ENCODE measurements at regions not wholly inside any gene's neighbourhood (a gene's known extent, or its start where the extent isn't known, plus 50 kb on each side); places are given as distances from the start of the nearest gene placed in this dataset.
"Not testable (repeated sequence)": the region's sequence is repeated elsewhere in the genome, so short reads cannot be mapped to it uniquely, and the experiment has no call there.

DNA sequence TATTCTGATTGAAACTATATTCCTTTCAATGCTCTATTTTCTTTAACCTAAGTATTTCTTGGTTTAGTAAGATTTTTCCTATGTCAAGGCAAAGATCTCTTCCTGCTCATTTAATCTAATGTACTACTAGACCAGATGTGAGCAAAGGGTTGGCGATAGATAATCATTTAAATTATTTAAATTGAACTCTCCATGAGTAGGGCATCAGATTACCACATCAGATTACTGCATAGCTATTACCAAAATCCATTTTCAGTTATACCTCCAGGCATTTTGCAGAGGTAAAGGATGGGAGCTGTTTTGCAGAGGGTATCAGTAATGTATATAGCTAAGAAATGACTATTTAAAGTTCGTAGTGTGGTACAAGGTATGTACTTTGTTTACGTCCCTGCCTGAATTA lies 607.9 kb downstream of the PTPRC start:
- ATAC-seq (replicated peaks in 1 of 4) (no peak), DNase-seq (no peak)
- H3K27ac ChIP-seq (ENCODE audit: low read length) = no peak overlapping the region
- no peaks in the 10 kb centered on the region for H3K36me3 Mint-ChIP-seq
- no CpG with 5 or more reads among the region's 3 CpGs for WGBS (ENCODE audit: insufficient coverage)
- no peaks in the 10 kb centered on the region for H3K9me3 ChIP-seq
- H3K4me3 Mint-ChIP-seq = no peak overlapping the region
- no peak overlapping the region for H3K27ac Mint-ChIP-seq
- H3K36me3 ChIP-seq (ENCODE audit: control insufficient read depth in 2 of 2, extremely low read depth in 1 of 2, insufficient read depth in 1 of 2, low read length in 1 of 2) = no peaks in the 10 kb centered on the region
- H3K4me3 ChIP-seq (ENCODE audit: control insufficient read depth in 1 of 2, extremely low read depth in 1 of 2, low read length in 1 of 2) = no peak overlapping the region
- H3K27me3 Mint-ChIP-seq = peaks cover 0 to 15% of the 10 kb centered on the region in 2 donors
- H3K4me1 ChIP-seq (ENCODE audit: control insufficient read depth in 1 of 2, extremely low read depth in 1 of 2, insufficient read depth in 2 of 2, low read length in 2 of 2) = peaks cover 0 to 5% of the 10 kb centered on the region in 2 experiments
- H3K9me3 Mint-ChIP-seq = no peaks in the 10 kb centered on the region
- ChIA-PET CTCF (interaction anchor here (0.8 to 1.4 kb wide), 2 partner anchors 58 to 134 kb away, joined by 3 to 4 read pairs; no protein-coding TSS in a partner anchor), POLR2A (interaction anchor here in 1 of 2 donors (0.5 kb wide), 1 partner anchor 22 kb away, joined by 3 read pairs; no protein-coding TSS in a partner anchor)
- peaks cover 0 to 4% (median 0%) of the 10 kb centered on the region in 3 donors for H3K4me1 Mint-ChIP-seq
- peaks cover 0 to 5% of the 10 kb centered on the region in 2 experiments for H3K27me3 ChIP-seq (replicated peaks in 1 of 2; ENCODE audit: control insufficient read depth in 2 of 2, extremely low read depth in 1 of 2, insufficient read depth in 2 of 2, low read length in 1 of 2)

DNA sequence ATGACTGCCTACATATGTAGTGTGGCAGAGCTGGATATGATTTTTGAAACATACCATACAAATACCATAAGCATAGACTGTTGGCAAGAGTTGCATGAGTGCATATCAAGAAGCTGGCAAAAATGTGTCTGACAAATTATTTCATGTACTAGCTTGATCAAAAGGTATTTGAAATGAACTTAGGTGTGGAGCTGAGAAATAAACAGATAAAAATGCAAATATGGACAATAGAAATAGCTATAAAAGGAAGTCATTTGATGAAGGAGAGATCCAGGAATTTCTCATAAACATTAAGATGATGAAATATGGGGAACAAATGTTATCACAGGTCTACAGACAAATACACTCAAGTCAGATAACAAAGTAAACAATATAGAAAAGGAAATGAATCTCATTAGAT lies 609.1 kb downstream of the PTPRC start:
- ATAC-seq (replicated peaks in 1 of 4) (no peak), DNase-seq (no peak)
- no peaks in the 10 kb centered on the region for H3K36me3 ChIP-seq (ENCODE audit: control insufficient read depth in 2 of 2, extremely low read depth in 1 of 2, insufficient read depth in 1 of 2, low read length in 1 of 2)
- Mint-ChIP-seq H3K4me3 (no peak overlapping the region), H3K9me3 (no peaks in the 10 kb centered on the region), H3K36me3 (no peaks in the 10 kb centered on the region), H3K27ac (no peak overlapping the region), H3K27me3 (peaks cover 0 to 13% of the 10 kb centered on the region in 2 donors), H3K4me1 (no peaks in the 10 kb centered on the region)
- ChIA-PET CTCF (interaction anchor here in 1 of 2 donors (0.6 kb wide), 1 partner anchor 201 kb away, joined by 4 read pairs; no protein-coding TSS in a partner anchor), POLR2A (interaction anchor here in 1 of 2 donors (0.6 kb wide), 1 partner anchor 280 kb away, joined by 3 read pairs; no protein-coding TSS in a partner anchor)
- H3K27me3 ChIP-seq (replicated peaks in 1 of 2; ENCODE audit: control insufficient read depth in 2 of 2, extremely low read depth in 1 of 2, insufficient read depth in 2 of 2, low read length in 1 of 2) = peaks cover 0 to 5% of the 10 kb centered on the region in 2 experiments
- H3K4me3 ChIP-seq (ENCODE audit: control insufficient read depth in 1 of 2, extremely low read depth in 1 of 2, low read length in 1 of 2) = no peak overlapping the region
- peaks cover 0 to 5% of the 10 kb centered on the region in 2 experiments for H3K4me1 ChIP-seq (ENCODE audit: control insufficient read depth in 1 of 2, extremely low read depth in 1 of 2, insufficient read depth in 2 of 2, low read length in 2 of 2)
- no peaks in the 10 kb centered on the region for H3K9me3 ChIP-seq
- H3K27ac ChIP-seq (ENCODE audit: low read length) = no peak overlapping the region

DNA sequence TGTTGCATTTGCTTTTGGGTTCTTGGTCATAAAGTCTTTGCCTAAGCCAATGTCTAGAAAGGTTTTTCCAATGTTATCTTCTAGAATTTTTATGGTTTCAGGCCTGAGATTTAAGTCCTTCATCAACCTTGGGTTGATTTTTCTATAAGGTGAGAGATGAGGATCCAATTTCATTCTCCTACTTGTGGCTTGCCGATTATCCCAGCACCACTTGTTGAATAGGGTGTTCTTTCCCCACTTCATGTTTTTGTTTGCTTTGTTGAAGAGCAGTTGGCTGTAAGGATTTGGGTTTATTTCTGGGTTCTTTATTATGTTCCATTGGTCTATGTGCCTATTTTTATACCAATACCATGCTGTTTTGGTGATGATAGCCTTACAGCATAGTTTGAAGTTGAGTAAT lies 615.2 kb downstream of the PTPRC start:
- DNase-seq; H3K27ac ChIP-seq (ENCODE audit: low read length); POLR2A ChIA-PET; H3K27me3 ChIP-seq (replicated peaks in 1 of 2; ENCODE audit: control insufficient read depth in 2 of 2, extremely low read depth in 1 of 2, insufficient read depth in 2 of 2, low read length in 1 of 2); H3K36me3 Mint-ChIP-seq; CTCF ChIA-PET; H3K9me3 ChIP-seq; ATAC-seq (replicated peaks in 1 of 4); H3K4me1 ChIP-seq (ENCODE audit: control insufficient read depth in 1 of 2, extremely low read depth in 1 of 2, insufficient read depth in 2 of 2, low read length in 2 of 2); H3K27ac Mint-ChIP-seq; H3K4me3 Mint-ChIP-seq; H3K4me3 ChIP-seq (ENCODE audit: control insufficient read depth in 1 of 2, extremely low read depth in 1 of 2, low read length in 1 of 2); H3K27me3 Mint-ChIP-seq; H3K4me1 Mint-ChIP-seq; H3K36me3 ChIP-seq (ENCODE audit: control insufficient read depth in 2 of 2, extremely low read depth in 1 of 2, insufficient read depth in 1 of 2, low read length in 1 of 2): not testable (repeated sequence)
- WGBS (ENCODE audit: insufficient coverage) = no CpG with 5 or more reads among the region's 1 CpG
- H3K9me3 Mint-ChIP-seq = peaks cover 5 to 27% (median 13%) of the 10 kb centered on the region in 3 donors

DNA sequence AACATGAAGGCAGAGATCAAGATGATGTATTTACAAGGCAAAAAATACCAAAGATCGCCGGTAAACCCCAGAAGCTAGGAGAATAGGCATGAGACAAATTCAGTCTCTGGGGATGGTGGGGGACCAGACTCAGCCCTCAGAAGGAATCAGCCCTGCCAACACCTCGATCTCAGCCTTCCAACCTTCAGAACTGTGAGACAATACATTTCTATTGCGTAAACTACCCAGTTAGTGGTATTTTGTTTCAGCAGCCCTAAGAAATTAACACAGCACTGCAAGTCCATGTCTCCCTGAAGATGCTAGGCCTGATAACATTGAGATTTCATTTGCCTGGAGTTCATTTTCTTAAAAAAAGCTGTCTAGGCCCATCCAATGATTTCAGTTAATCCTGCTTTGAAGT lies 622.5 kb downstream of the PTPRC start:
- no peaks in the 10 kb centered on the region for H3K36me3 Mint-ChIP-seq
- Histone ChIP-seq H3K27me3 (replicated peaks in 1 of 2; ENCODE audit: control insufficient read depth in 2 of 2, extremely low read depth in 1 of 2, insufficient read depth in 2 of 2, low read length in 1 of 2) (no peaks in the 10 kb centered on the region), H3K4me3 (ENCODE audit: control insufficient read depth in 1 of 2, extremely low read depth in 1 of 2, low read length in 1 of 2) (no peak overlapping the region), H3K4me1 (ENCODE audit: control insufficient read depth in 1 of 2, extremely low read depth in 1 of 2, insufficient read depth in 2 of 2, low read length in 2 of 2) (no peaks in the 10 kb centered on the region), H3K36me3 (ENCODE audit: control insufficient read depth in 2 of 2, extremely low read depth in 1 of 2, insufficient read depth in 1 of 2, low read length in 1 of 2) (no peaks in the 10 kb centered on the region), H3K27ac (ENCODE audit: low read length) (no peak overlapping the region), H3K9me3 (no peaks in the 10 kb centered on the region)
- H3K4me1 Mint-ChIP-seq = no peaks in the 10 kb centered on the region
- DNase-seq (no peak), ATAC-seq (replicated peaks in 1 of 4) (no peak)
- ChIA-PET POLR2A (no interaction called here), CTCF (no interaction called here)
- H3K27ac Mint-ChIP-seq = no peak overlapping the region
- H3K27me3 Mint-ChIP-seq = peaks cover 2 to 3% of the 10 kb centered on the region in 2 donors
- peaks cover 0 to 14% (median 8%) of the 10 kb centered on the region in 3 donors for H3K9me3 Mint-ChIP-seq
- 92% methylated on average over 4 of the region's 4 CpGs for WGBS (ENCODE audit: insufficient coverage)
- H3K4me3 Mint-ChIP-seq = no peak overlapping the region

DNA sequence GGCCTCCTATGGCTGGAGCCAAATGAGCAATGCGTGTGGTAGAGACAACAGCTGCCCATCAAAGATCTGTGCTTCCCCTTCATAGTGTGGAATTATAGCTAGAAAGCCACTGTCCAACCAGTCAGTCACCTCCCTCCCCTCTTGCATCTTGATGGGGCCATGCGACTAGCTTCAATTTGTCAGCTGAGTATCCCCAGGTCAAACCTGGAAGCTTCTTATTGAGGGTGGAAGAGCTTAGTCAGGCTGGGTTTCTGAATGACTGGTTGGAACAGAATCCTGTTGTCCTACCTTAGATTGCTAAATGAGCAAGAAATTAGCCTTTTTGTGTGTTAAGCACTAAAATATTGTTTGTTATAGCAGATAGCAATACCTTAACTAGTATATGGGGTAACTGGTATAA lies 625.4 kb downstream of the PTPRC start:
- WGBS (ENCODE audit: insufficient coverage) = 83% methylated on average over 1 of the region's 2 CpGs
- Mint-ChIP-seq H3K27me3 (peaks cover 0 to 1% of the 10 kb centered on the region in 2 donors), H3K36me3 (no peaks in the 10 kb centered on the region), H3K27ac (no peak overlapping the region), H3K4me3 (no peak overlapping the region), H3K9me3 (no peaks in the 10 kb centered on the region), H3K4me1 (no peaks in the 10 kb centered on the region)
- H3K27ac ChIP-seq (ENCODE audit: low read length) = no peak overlapping the region
- no peak overlapping the region for H3K4me3 ChIP-seq (ENCODE audit: control insufficient read depth in 1 of 2, extremely low read depth in 1 of 2, low read length in 1 of 2)
- DNase-seq (no peak), ATAC-seq (replicated peaks in 1 of 4) (no peak)
- no peaks in the 10 kb centered on the region for H3K27me3 ChIP-seq (replicated peaks in 1 of 2; ENCODE audit: control insufficient read depth in 2 of 2, extremely low read depth in 1 of 2, insufficient read depth in 2 of 2, low read length in 1 of 2)
- no peaks in the 10 kb centered on the region for H3K36me3 ChIP-seq (ENCODE audit: control insufficient read depth in 2 of 2, extremely low read depth in 1 of 2, insufficient read depth in 1 of 2, low read length in 1 of 2)
- ChIA-PET POLR2A (no interaction called here), CTCF (interaction anchor here in 1 of 2 donors (0.6 kb wide), 1 partner anchor 23 kb away, joined by 3 read pairs; no protein-coding TSS in a partner anchor)
- no peaks in the 10 kb centered on the region for H3K9me3 ChIP-seq
- H3K4me1 ChIP-seq (ENCODE audit: control insufficient read depth in 1 of 2, extremely low read depth in 1 of 2, insufficient read depth in 2 of 2, low read length in 2 of 2) = no peaks in the 10 kb centered on the region

DNA sequence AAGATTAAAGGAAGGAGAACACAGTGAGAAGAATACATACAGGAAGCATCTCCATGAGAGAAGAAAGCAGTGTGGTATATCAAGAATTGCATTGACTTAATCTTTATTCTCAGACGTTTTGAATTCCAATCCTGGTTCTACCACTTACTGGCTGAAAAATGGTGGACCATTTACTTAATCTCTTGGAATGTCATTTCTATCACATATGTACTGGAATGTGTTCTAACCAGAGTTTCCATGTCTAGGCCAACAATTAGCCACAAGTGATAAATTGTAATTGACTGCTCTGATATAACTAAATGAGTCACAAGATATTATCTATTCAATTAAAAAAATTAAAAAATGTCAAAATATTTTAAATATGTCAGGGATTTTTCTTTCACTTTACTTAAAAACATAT lies 626.1 kb downstream of the PTPRC start:
- no peak overlapping the region for H3K27ac ChIP-seq (ENCODE audit: low read length)
- Mint-ChIP-seq H3K27ac (no peak overlapping the region), H3K4me3 (no peak overlapping the region), H3K27me3 (no peaks in the 10 kb centered on the region), H3K4me1 (no peaks in the 10 kb centered on the region), H3K9me3 (no peaks in the 10 kb centered on the region), H3K36me3 (no peaks in the 10 kb centered on the region)
- no peaks in the 10 kb centered on the region for H3K27me3 ChIP-seq (replicated peaks in 1 of 2; ENCODE audit: control insufficient read depth in 2 of 2, extremely low read depth in 1 of 2, insufficient read depth in 2 of 2, low read length in 1 of 2)
- no CpG with 5 or more reads among the region's 1 CpG for WGBS (ENCODE audit: insufficient coverage)
- DNase-seq = no peak
- H3K4me3 ChIP-seq (ENCODE audit: control insufficient read depth in 1 of 2, extremely low read depth in 1 of 2, low read length in 1 of 2) = no peak overlapping the region
- H3K36me3 ChIP-seq (ENCODE audit: control insufficient read depth in 2 of 2, extremely low read depth in 1 of 2, insufficient read depth in 1 of 2, low read length in 1 of 2) = no peaks in the 10 kb centered on the region
- H3K9me3 ChIP-seq = no peaks in the 10 kb centered on the region
- no peak for ATAC-seq (replicated peaks in 1 of 4)
- CTCF ChIA-PET = no interaction called here
- POLR2A ChIA-PET = no interaction called here
- no peaks in the 10 kb centered on the region for H3K4me1 ChIP-seq (ENCODE audit: control insufficient read depth in 1 of 2, extremely low read depth in 1 of 2, insufficient read depth in 2 of 2, low read length in 2 of 2)

DNA sequence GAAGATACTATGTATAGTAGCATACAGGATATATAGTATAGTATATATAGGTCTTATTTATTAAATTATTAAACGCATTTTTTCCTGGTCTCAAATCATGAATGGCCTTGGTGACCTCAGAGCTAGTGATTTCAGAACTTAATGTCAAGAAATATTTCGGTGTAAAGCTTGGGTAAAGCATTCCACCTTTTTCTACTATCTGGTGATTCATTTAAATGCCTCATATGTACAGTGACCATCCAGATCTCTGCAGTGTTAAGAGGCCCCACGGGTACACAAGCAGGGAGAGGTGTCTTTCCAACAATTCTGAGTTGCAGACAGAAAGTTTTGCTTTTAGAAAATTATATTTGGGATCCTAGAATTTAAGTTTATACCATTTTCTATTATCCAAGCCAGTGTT lies 626.5 kb downstream of the PTPRC start:
- Mint-ChIP-seq H3K36me3 (no peaks in the 10 kb centered on the region), H3K4me3 (no peak overlapping the region), H3K4me1 (no peaks in the 10 kb centered on the region), H3K9me3 (no peaks in the 10 kb centered on the region), H3K27me3 (no peaks in the 10 kb centered on the region), H3K27ac (no peak overlapping the region)
- POLR2A ChIA-PET = no interaction called here
- WGBS (ENCODE audit: insufficient coverage) = no CpG with 5 or more reads among the region's 3 CpGs
- Histone ChIP-seq H3K4me1 (ENCODE audit: control insufficient read depth in 1 of 2, extremely low read depth in 1 of 2, insufficient read depth in 2 of 2, low read length in 2 of 2) (no peaks in the 10 kb centered on the region), H3K27me3 (replicated peaks in 1 of 2; ENCODE audit: control insufficient read depth in 2 of 2, extremely low read depth in 1 of 2, insufficient read depth in 2 of 2, low read length in 1 of 2) (no peaks in the 10 kb centered on the region), H3K4me3 (ENCODE audit: control insufficient read depth in 1 of 2, extremely low read depth in 1 of 2, low read length in 1 of 2) (no peak overlapping the region), H3K27ac (ENCODE audit: low read length) (no peak overlapping the region), H3K9me3 (no peaks in the 10 kb centered on the region), H3K36me3 (ENCODE audit: control insufficient read depth in 2 of 2, extremely low read depth in 1 of 2, insufficient read depth in 1 of 2, low read length in 1 of 2) (no peaks in the 10 kb centered on the region)
- ATAC-seq (replicated peaks in 1 of 4) (no peak), DNase-seq (no peak)
- CTCF ChIA-PET = no interaction called here
